H1 (cell line): ENCODE measurements at regions not wholly inside any gene's neighbourhood (a gene's known extent, or its start where the extent isn't known, plus 50 kb on each side); places are given as distances from the start of the nearest gene placed in this dataset.

Source experiments
- CTCF ChIA-PET: fragments of 300-600 bp; sonication (Branson Sonifier 250); formaldehyde crosslinking; loops from one replicate; lab custom pipeline; 2021; ENCODE audit not compliant: partially characterized antibody; lab: Charles Lee
- POLR2A ChIA-PET: fragments of 300-600 bp; sonication (Branson Sonifier 250); formaldehyde crosslinking; loops from one replicate; lab custom pipeline; 2021; ENCODE audit warnings: inconsistent platforms; ENCODE audit not compliant: partially characterized antibody; lab: Charles Lee
- DNase-seq, 2 experiments: peaks; one replicate each; pipeline versions ENCODE4 v3.0.0 to v3.0.0-alpha.2; 2010 to 2022; ENCODE audit warnings: low spot score in 2 of 2, low read depth in 1 of 2, mixed read lengths in 1 of 2
- FAIRE-seq: peaks from 2 replicates; lab custom pipeline; 2011; peaks lifted over from hg19 to GRCh38; lab: Jason Lieb, UNC
- H2AFZ ChIP-seq: 2 replicates; pipeline ENCODE4 v1.8.1; 2012; ENCODE audit warnings: low read length, inconsistent platforms
- H2AK5ac ChIP-seq: 2 replicates; pipeline ENCODE4 v1.6.1; 2013; ENCODE audit warnings: low read depth, low read length
- H2BK120ac ChIP-seq: replicated peaks from 2 replicates; pipeline ENCODE3; 2013; ENCODE audit warnings: low read depth, low read length, inconsistent platforms
- H2BK12ac ChIP-seq: 2 replicates; pipeline ENCODE4 v1.6.1; 2013; ENCODE audit warnings: low read depth, low read length
- H2BK15ac ChIP-seq: 2 replicates; pipeline ENCODE4 v1.6.1; 2013; ENCODE audit warnings: low read length
- H2BK20ac ChIP-seq: 2 replicates; pipeline ENCODE4 v1.6.1; 2013; ENCODE audit warnings: low read length
- H2BK5ac ChIP-seq: 2 replicates; pipeline ENCODE4 v1.6.1; 2013; ENCODE audit warnings: low read depth, low read length
- H3K14ac ChIP-seq: 2 replicates; pipeline ENCODE4 v1.6.1; 2013; ENCODE audit warnings: inconsistent platforms; ENCODE audit not compliant: insufficient read length
- H3K18ac ChIP-seq: 2 replicates; pipeline ENCODE4 v1.6.1; 2013; ENCODE audit warnings: low read length; ENCODE audit errors: extremely low read depth
- H3K23ac ChIP-seq: 2 replicates; pipeline ENCODE4 v1.6.1; 2013; ENCODE audit warnings: inconsistent platforms; ENCODE audit not compliant: insufficient read length
- H3K23me2 ChIP-seq: 2 replicates; pipeline ENCODE4 v1.6.1; 2013; ENCODE audit warnings: low read depth, low read length
- H3K27ac ChIP-seq: 2 replicates; pipeline ENCODE4 v1.6.1; 2011; ENCODE audit warnings: low read depth, low read length, inconsistent platforms
- H3K27me3 ChIP-seq, 4 experiments: replicated peaks in 1 of 4; 1 replicate in 1 of 4; 2 replicates in 3 of 4; pipeline versions ENCODE4 v1.6.1 to v1.8.1; 2011 to 2013; ENCODE audit warnings: low read length in 3 of 4, mild to moderate bottlenecking in 3 of 4, inconsistent platforms in 2 of 4, mixed read lengths in 2 of 4, moderate library complexity in 1 of 4; ENCODE audit not compliant: control insufficient read depth in 3 of 4, insufficient read depth in 3 of 4; ENCODE audit errors: extremely low read depth in 1 of 4
- H3K36me3 ChIP-seq, 4 experiments: 2 replicates each; pipeline versions ENCODE4 v1.6.1 to v1.8.1; 2011 to 2013; ENCODE audit warnings: mild to moderate bottlenecking in 4 of 4, low read length in 3 of 4, moderate library complexity in 2 of 4, control low read depth in 1 of 4, inconsistent platforms in 1 of 4; ENCODE audit not compliant: insufficient read depth in 4 of 4, control insufficient read depth in 2 of 4
- H3K4ac ChIP-seq: replicated peaks from 2 replicates; pipeline ENCODE3; 2013; ENCODE audit warnings: low read length, low read depth, mixed read lengths, inconsistent platforms; ENCODE audit not compliant: insufficient read length
- H3K4me1 ChIP-seq, 4 experiments: replicated peaks in 1 of 4; 1 replicate in 1 of 4; 2 replicates in 3 of 4; pipeline versions ENCODE4 v1.6.1 to v1.8.1; 2011 to 2013; ENCODE audit warnings: low read length in 3 of 4, inconsistent platforms in 2 of 4, mixed read lengths in 1 of 4; ENCODE audit not compliant: insufficient read depth in 4 of 4, control insufficient read depth in 3 of 4
- H3K4me2 ChIP-seq, 2 experiments: 2 replicates each; pipeline versions ENCODE4 v1.6.1 to v1.8.1; 2011 to 2013; ENCODE audit warnings: low read depth in 2 of 2, low read length in 2 of 2, control low read depth in 1 of 2, inconsistent platforms in 1 of 2, mild to moderate bottlenecking in 1 of 2; ENCODE audit not compliant: insufficient read depth in 1 of 2
- H3K4me3 ChIP-seq, 4 experiments: fragments of 200-600, 300-600 bp in 1 of 4; sonication (generic), shearing (Covaris generic), sonication (Bioruptor Twin) in 1 of 4; 2 replicates each; pipeline versions ENCODE4 v1.5.1 to v1.8.1; 2011 to 2016; ENCODE audit warnings: low read length in 4 of 4, low read depth in 3 of 4, control low read depth in 2 of 4, inconsistent platforms in 2 of 4, mild to moderate bottlenecking in 2 of 4, mixed read lengths in 1 of 4, moderate library complexity in 1 of 4; ENCODE audit not compliant: insufficient read depth in 2 of 4; ENCODE audit errors: extremely low read depth in 1 of 4
- H3K56ac ChIP-seq: replicated peaks from 2 replicates; pipeline ENCODE3; 2013; ENCODE audit warnings: low read depth, mild to moderate bottlenecking, mixed read lengths, low read length, inconsistent platforms; ENCODE audit not compliant: insufficient read length
- H3K79me1 ChIP-seq: 2 replicates; pipeline ENCODE4 v1.6.1; 2013; ENCODE audit warnings: low read depth, low read length, control low read depth
- H3K79me2 ChIP-seq, 2 experiments: 2 replicates each; pipeline versions ENCODE4 v1.6.1 to v1.8.1; 2012 to 2013; ENCODE audit warnings: low read length in 2 of 2, mild to moderate bottlenecking in 2 of 2, inconsistent platforms in 1 of 2; ENCODE audit not compliant: insufficient read depth in 2 of 2, control insufficient read depth in 1 of 2
- H3K9ac ChIP-seq, 4 experiments: replicated peaks in 1 of 4; 1 replicate in 1 of 4; 2 replicates in 3 of 4; pipeline versions ENCODE4 v1.6.1 to v1.8.1; 2011 to 2013; ENCODE audit warnings: low read depth in 3 of 4, low read length in 3 of 4, control low read depth in 2 of 4, mild to moderate bottlenecking in 2 of 4, moderate library complexity in 2 of 4, inconsistent platforms in 1 of 4; ENCODE audit errors: extremely low read depth in 1 of 4
- H3K9me3 ChIP-seq, 2 experiments: 2 replicates each; pipeline versions ENCODE4 v1.6.1 to v1.8.1; 2012 to 2013; ENCODE audit warnings: mild to moderate bottlenecking in 2 of 2, moderate library complexity in 2 of 2, control low read depth in 1 of 2, inconsistent platforms in 1 of 2, low read depth in 1 of 2, low read length in 1 of 2, mixed read lengths in 1 of 2; ENCODE audit not compliant: insufficient read depth in 2 of 2
- H4K20me1 ChIP-seq, 2 experiments: replicated peaks in 1 of 2; 2 replicates each; pipeline versions ENCODE3 to v1.8.1; 2011 to 2013; ENCODE audit warnings: inconsistent platforms in 2 of 2, low read length in 2 of 2, mild to moderate bottlenecking in 1 of 2; ENCODE audit not compliant: insufficient read depth in 2 of 2, control insufficient read depth in 1 of 2
- H4K5ac ChIP-seq: 2 replicates; pipeline ENCODE4 v1.6.1; 2013; ENCODE audit warnings: low read length, low read depth, mixed read lengths, inconsistent platforms; ENCODE audit not compliant: insufficient read length
- H4K8ac ChIP-seq: 2 replicates; pipeline ENCODE4 v1.8.0; 2013; ENCODE audit warnings: mild to moderate bottlenecking, moderate library complexity, low read length, inconsistent platforms; ENCODE audit not compliant: insufficient read depth; ENCODE audit errors: extremely low read depth
- H4K91ac ChIP-seq: replicated peaks from 2 replicates; pipeline ENCODE3; 2013; ENCODE audit warnings: low read length, mixed read lengths, inconsistent platforms; ENCODE audit not compliant: insufficient read length
- CTCF ChIP-seq, 3 experiments: IDR thresholded peaks; 1 replicate in 2 of 3; 2 replicates in 1 of 3; pipeline versions ENCODE4 v1.5.1 to v1.6.1; 2011; ENCODE audit warnings: low read length in 3 of 3, mild to moderate bottlenecking in 3 of 3, inconsistent platforms in 2 of 3, low read depth in 1 of 3, moderate library complexity in 1 of 3; ENCODE audit not compliant: insufficient read depth in 1 of 3; ENCODE audit errors: control extremely low read depth in 1 of 3
- HDAC6 ChIP-seq: IDR thresholded peaks from one replicate; pipeline ENCODE4 v1.7.1; 2012; ENCODE audit warnings: low read depth, mild to moderate bottlenecking, inconsistent platforms, low read length, moderate library complexity
- KDM4A ChIP-seq: IDR thresholded peaks from one replicate; pipeline ENCODE4 v1.7.1; 2012; ENCODE audit warnings: low read depth, mild to moderate bottlenecking, moderate library complexity, low read length, inconsistent platforms; ENCODE audit not compliant: severe bottlenecking
- MAFK ChIP-seq: IDR thresholded peaks from 2 replicates; pipeline ENCODE4 v1.6.1; 2012; ENCODE audit warnings: low read depth, mild to moderate bottlenecking, improper control_type of control experiment, low read length
- MAX ChIP-seq: IDR thresholded peaks from 2 replicates; pipeline ENCODE4 v1.6.1; 2012; ENCODE audit warnings: inconsistent platforms
- TAF7 ChIP-seq: optimal IDR thresholded peaks from 2 replicates; pipeline ENCODE3; 2011; ENCODE audit warnings: low read depth, mild to moderate bottlenecking, inconsistent platforms, low read length, moderate library complexity, borderline replicate concordance
- WGBS, 2 experiments: shearing (Covaris generic) in 1 of 2; methylation state at CpG; one replicate each; pipeline versions ENCODE4 v1.1.6 to v1.1.7; 2013 to 2015; ENCODE audit warnings: low lambda C conversion rate in 2 of 2, mixed read lengths in 2 of 2, inconsistent platforms in 1 of 2, low coverage in 1 of 2, missing lambda C conversion rate in 1 of 2; ENCODE audit not compliant: insufficient replicate concordance in 2 of 2, insufficient coverage in 1 of 2, insufficient read length in 1 of 2; ENCODE audit errors: extremely low coverage in 1 of 2, missing lambda C conversion rate in 1 of 2; 5-methylcytosine and 5-hydroxymethylcytosine counted together

- DNase-seq (no peak), FAIRE-seq (no peak)
- no peak overlapping the region for H3K27ac ChIP-seq
- no peak overlapping the region for H4K5ac ChIP-seq
- CTCF ChIA-PET, result interaction anchor here (0.6 to 2.7 kb wide), 7 partner anchors 15 to 766 kb away, joined by 3 to 11 read pairs (median 4); no protein-coding TSS in a partner anchor
- H4K91ac ChIP-seq, result no peak overlapping the region
- no peak overlapping the region for H2BK120ac ChIP-seq
- no peak overlapping the region for H3K4me2 ChIP-seq
- no peak overlapping the region for H3K4me3 ChIP-seq
- no peak overlapping the region for H2BK15ac ChIP-seq
- H4K20me1 ChIP-seq, result no peaks in the 10 kb centered on the region
- H3K56ac ChIP-seq, result no peak overlapping the region
- no peaks in the 10 kb centered on the region for H3K79me1 ChIP-seq
- no peak overlapping the region for H3K9ac ChIP-seq
- peaks cover 0 to 4% of the 10 kb centered on the region in 2 experiments; a peak in 1 of 4 replicates for H3K9me3 ChIP-seq
- no peaks in the 10 kb centered on the region for H3K23me2 ChIP-seq
- H3K36me3 ChIP-seq, result no peaks in the 10 kb centered on the region
- no peak overlapping the region for H3K4ac ChIP-seq
- POLR2A ChIA-PET, result no interaction called here
- no peak overlapping the region for H4K8ac ChIP-seq
- WGBS, 2 experiments, result 50% methylated on average over 2 of the region's 2 CpGs; no CpG with 5 or more reads in 1 of the 2 experiments
- H3K4me1 ChIP-seq, result no peaks in the 10 kb centered on the region
- H3K79me2 ChIP-seq, result no peaks in the 10 kb centered on the region
- no peak overlapping the region for H3K23ac ChIP-seq
- H2AK5ac ChIP-seq, result no peak overlapping the region
- H3K27me3 ChIP-seq, result no peaks in the 10 kb centered on the region
- H2AFZ ChIP-seq, result no peak overlapping the region
- no peak for TF ChIP-seq MAFK
- no peak for TF ChIP-seq CTCF (IDR thresholded peaks at IDR 0.05; ENCODE audit: control extremely low read depth in 1 of 3, insufficient read depth in 1 of 3, low read depth in 1 of 3, low read length in 3 of 3)
- TF ChIP-seq TAF7, result no peak
- no peak for TF ChIP-seq MAX
- TF ChIP-seq HDAC6, result no peak
- no peak for TF ChIP-seq KDM4A
- no peak overlapping the region for H2BK5ac ChIP-seq
- no peak overlapping the region for H2BK12ac ChIP-seq
- H3K18ac ChIP-seq, result no peak overlapping the region
- H2BK20ac ChIP-seq, result no peak overlapping the region
- no peak overlapping the region for H3K14ac ChIP-seq
These were observed 182.9 kb upstream of the TANK start for GRCh38 chr2:160977376-160977775.
